ENCODE measurements at regions not wholly inside any gene's neighbourhood (a gene's known extent, or its start where the extent isn't known, plus 50 kb on each side); places are given as distances from the start of the nearest gene placed in this dataset.

DNA sequence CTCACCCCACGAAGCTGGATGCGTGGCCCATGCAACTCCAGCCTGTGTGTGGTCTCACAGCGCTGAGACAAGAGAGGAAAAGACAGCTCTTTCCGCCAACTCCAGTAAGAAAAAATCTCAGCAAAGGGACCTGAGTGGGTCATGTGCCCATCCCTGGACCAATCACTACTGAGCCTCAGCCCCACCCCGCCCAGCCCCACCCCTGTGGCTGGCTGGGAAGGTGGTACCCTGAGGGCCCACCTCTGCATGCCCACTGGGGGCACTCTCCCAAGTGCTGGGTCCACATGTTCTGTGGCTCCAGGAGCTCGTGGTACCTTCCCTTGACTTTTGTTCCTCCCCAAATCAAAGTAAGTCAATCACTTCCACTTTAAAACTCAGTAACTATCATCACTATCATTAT lies 105.1 kb upstream of the SMIM23 start:
- Histone ChIP-seq H3K4me2 (replicated peaks; ENCODE audit: low read depth, low read length, poor library complexity, severe bottlenecking) (no peak overlapping the region), H4K20me1 (ENCODE audit: control insufficient read depth, insufficient read depth, low read length, poor library complexity, severe bottlenecking) (no peaks in the 10 kb centered on the region), H3K36me3 (replicated peaks in 1 of 2; ENCODE audit: control extremely low read depth in 1 of 2, control insufficient read depth in 1 of 2, extremely low read depth in 1 of 2, insufficient read depth in 2 of 2, low read length in 1 of 2) (no peaks in the 10 kb centered on the region), H3K27ac (ENCODE audit: low read length in 2 of 2) (no peak overlapping the region), H3K79me2 (ENCODE audit: control insufficient read depth, insufficient read depth, low read length) (no peaks in the 10 kb centered on the region), H3K27me3 (replicated peaks in 1 of 4; ENCODE audit: control extremely low read depth in 1 of 4, control insufficient read depth in 3 of 4, insufficient read depth in 4 of 4, low read length in 3 of 4) (no peaks in the 10 kb centered on the region), H3K4me1 (ENCODE audit: control insufficient read depth in 2 of 2, insufficient read depth in 2 of 2, low read length in 2 of 2) (no peaks in the 10 kb centered on the region), H3K4me3 (ENCODE audit: control extremely low read depth in 1 of 5, extremely low read depth in 1 of 5, insufficient read depth in 1 of 5, low read depth in 2 of 5, low read length in 4 of 5) (no peak overlapping the region), H3K9ac (ENCODE audit: low read length) (no peak overlapping the region), H3K9me3 (ENCODE audit: control extremely low read depth in 1 of 3, control insufficient read depth in 2 of 3, insufficient read depth in 1 of 3, low read length in 2 of 3) (no peaks in the 10 kb centered on the region), H2AFZ (ENCODE audit: insufficient read depth, low read depth, low read length, poor library complexity, severe bottlenecking) (no peak overlapping the region)
- intact Hi-C loops (cut with micrococcal nuclease), result no loop called here
- TF ChIP-seq, protein P1, sequence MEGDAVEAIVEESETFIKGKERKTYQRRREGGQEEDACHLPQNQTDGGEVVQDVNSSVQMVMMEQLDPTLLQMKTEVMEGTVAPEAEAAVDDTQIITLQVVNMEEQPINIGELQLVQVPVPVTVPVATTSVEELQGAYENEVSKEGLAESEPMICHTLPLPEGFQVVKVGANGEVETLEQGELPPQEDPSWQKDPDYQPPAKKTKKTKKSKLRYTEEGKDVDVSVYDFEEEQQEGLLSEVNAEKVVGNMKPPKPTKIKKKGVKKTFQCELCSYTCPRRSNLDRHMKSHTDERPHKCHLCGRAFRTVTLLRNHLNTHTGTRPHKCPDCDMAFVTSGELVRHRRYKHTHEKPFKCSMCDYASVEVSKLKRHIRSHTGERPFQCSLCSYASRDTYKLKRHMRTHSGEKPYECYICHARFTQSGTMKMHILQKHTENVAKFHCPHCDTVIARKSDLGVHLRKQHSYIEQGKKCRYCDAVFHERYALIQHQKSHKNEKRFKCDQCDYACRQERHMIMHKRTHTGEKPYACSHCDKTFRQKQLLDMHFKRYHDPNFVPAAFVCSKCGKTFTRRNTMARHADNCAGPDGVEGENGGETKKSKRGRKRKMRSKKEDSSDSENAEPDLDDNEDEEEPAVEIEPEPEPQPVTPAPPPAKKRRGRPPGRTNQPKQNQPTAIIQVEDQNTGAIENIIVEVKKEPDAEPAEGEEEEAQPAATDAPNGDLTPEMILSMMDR (IDR thresholded peaks at IDR 0.05), result no peak
- no peak for TF ChIP-seq EZH2 (IDR thresholded peaks at IDR 0.05; ENCODE audit: borderline replicate concordance, insufficient read depth, low read depth, low read length, poor library complexity, severe bottlenecking)
- no peak overlapping the region for H3K27ac Mint-ChIP-seq
- H3K9me3 Mint-ChIP-seq (ENCODE audit: insufficient read depth), result no peaks in the 10 kb centered on the region
- peaks cover 29% of the 10 kb centered on the region for H3K27me3 Mint-ChIP-seq
- no peak for ATAC-seq (ENCODE audit: low read depth)
- DNase-seq, result no peak
- 92% methylated on average over 6 of the region's 6 CpGs for WGBS (ENCODE audit: insufficient coverage)
- ChIA-PET CTCF (no interaction called here), POLR2A (no interaction called here)
- no peak overlapping the region for H3K4me3 Mint-ChIP-seq
- H3K4me1 Mint-ChIP-seq, result no peaks in the 10 kb centered on the region

DNA sequence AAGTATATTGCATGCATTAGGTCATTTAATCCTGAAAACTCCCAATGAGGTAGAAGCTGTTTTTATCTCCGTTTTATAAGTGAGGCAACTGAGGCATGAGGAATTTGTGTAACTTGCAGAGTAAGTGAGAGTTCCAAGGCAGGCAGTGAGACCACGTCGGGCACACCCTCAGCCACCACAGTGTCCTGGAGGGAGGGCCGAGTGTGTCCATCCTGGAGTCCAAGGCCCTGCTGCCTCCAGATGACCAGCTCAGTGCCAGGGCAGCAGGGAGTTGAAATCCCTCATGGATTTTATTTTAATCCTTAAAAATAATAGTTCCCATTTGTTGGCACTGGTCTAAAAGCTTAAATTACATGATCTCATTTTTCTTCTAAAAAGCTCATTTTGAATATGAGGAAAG lies 104.6 kb upstream of the SMIM23 start:
- Histone ChIP-seq H3K27me3 (replicated peaks in 1 of 4; ENCODE audit: control extremely low read depth in 1 of 4, control insufficient read depth in 3 of 4, insufficient read depth in 4 of 4, low read length in 3 of 4) (no peaks in the 10 kb centered on the region), H3K4me1 (ENCODE audit: control insufficient read depth in 2 of 2, insufficient read depth in 2 of 2, low read length in 2 of 2) (no peaks in the 10 kb centered on the region), H3K4me3 (ENCODE audit: control extremely low read depth in 1 of 5, extremely low read depth in 1 of 5, insufficient read depth in 1 of 5, low read depth in 2 of 5, low read length in 4 of 5) (no peak overlapping the region), H2AFZ (ENCODE audit: insufficient read depth, low read depth, low read length, poor library complexity, severe bottlenecking) (no peak overlapping the region), H3K4me2 (replicated peaks; ENCODE audit: low read depth, low read length, poor library complexity, severe bottlenecking) (no peak overlapping the region), H3K9ac (ENCODE audit: low read length) (no peak overlapping the region), H3K9me3 (ENCODE audit: control extremely low read depth in 1 of 3, control insufficient read depth in 2 of 3, insufficient read depth in 1 of 3, low read length in 2 of 3) (no peaks in the 10 kb centered on the region), H3K79me2 (ENCODE audit: control insufficient read depth, insufficient read depth, low read length) (no peaks in the 10 kb centered on the region), H3K27ac (ENCODE audit: low read length in 2 of 2) (no peak overlapping the region), H4K20me1 (ENCODE audit: control insufficient read depth, insufficient read depth, low read length, poor library complexity, severe bottlenecking) (no peaks in the 10 kb centered on the region), H3K36me3 (replicated peaks in 1 of 2; ENCODE audit: control extremely low read depth in 1 of 2, control insufficient read depth in 1 of 2, extremely low read depth in 1 of 2, insufficient read depth in 2 of 2, low read length in 1 of 2) (no peaks in the 10 kb centered on the region)
- peaks cover 26% of the 10 kb centered on the region for H3K27me3 Mint-ChIP-seq
- TF ChIP-seq, protein P1 (IDR thresholded peaks at IDR 0.05), result no peak
- TF ChIP-seq EZH2 (IDR thresholded peaks at IDR 0.05; ENCODE audit: borderline replicate concordance, insufficient read depth, low read depth, low read length, poor library complexity, severe bottlenecking), result no peak
- CTCF ChIA-PET, result interaction anchor here (0.6 kb wide), 1 partner anchor 1043 kb away, joined by 3 read pairs; no protein-coding TSS in a partner anchor
- no peaks in the 10 kb centered on the region for H3K9me3 Mint-ChIP-seq (ENCODE audit: insufficient read depth)
- H3K4me3 Mint-ChIP-seq, result no peak overlapping the region
- DNase-seq, result no peak
- WGBS (ENCODE audit: insufficient coverage), result 90% methylated on average over 1 of the region's 4 CpGs
- no peak for ATAC-seq (ENCODE audit: low read depth)
- H3K4me1 Mint-ChIP-seq, result no peaks in the 10 kb centered on the region
- POLR2A ChIA-PET, result no interaction called here
- no peak overlapping the region for H3K27ac Mint-ChIP-seq
- intact Hi-C loops (cut with micrococcal nuclease), result no loop called here
